ENCODE measurements at regions not wholly inside any gene's neighbourhood (a gene's known extent, or its start where the extent isn't known, plus 50 kb on each side); places are given as distances from the start of the nearest gene placed in this dataset.

DNA sequence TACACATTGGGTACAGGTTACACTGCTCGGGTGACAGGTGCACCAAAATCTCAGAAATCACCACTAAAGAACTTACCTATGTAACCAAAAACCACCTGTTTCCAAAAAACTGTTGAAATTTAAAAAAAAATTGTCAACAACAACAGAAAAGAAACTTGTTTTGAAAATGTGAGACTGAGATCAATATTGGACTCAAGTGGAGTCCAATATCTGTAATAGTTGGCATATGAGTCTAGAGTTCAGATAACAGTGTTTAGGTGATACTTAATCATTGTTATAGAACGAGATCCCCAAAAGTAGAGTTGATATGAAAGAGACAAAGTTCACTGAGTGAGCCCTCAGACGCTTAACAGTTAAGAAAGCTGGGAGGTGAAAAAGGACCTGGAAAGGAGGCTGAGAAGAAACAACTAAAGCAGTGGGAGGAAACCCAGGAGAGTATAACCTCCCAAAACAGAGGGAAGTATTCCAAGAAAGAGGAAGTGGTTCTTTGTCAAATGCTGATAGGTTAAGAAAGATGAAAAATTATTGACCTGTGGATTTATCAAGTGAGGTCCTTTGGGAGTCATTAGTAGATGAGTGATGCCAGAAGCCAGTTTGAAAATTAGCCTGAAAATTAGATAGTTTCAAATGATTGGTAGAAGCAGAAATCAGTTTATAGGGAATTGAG is 388.6 kb upstream of the DPH6 start:
- intact Hi-C loops (cut with micrococcal nuclease), result no loop called here
- Histone ChIP-seq H3K36me3 (ENCODE audit: control insufficient read depth, insufficient read depth, low read length) (no peaks in the 10 kb centered on the region), H3K9me3 (ENCODE audit: control insufficient read depth, insufficient read depth, low read length) (no peaks in the 10 kb centered on the region), H3K4me3 (ENCODE audit: low read length) (no peak overlapping the region), H3K27ac (ENCODE audit: low read length) (no peak overlapping the region), H3K4me1 (ENCODE audit: control insufficient read depth, insufficient read depth, low read length) (no peaks in the 10 kb centered on the region), H3K27me3 (ENCODE audit: control insufficient read depth, insufficient read depth, low read length) (no peaks in the 10 kb centered on the region)
- ATAC-seq (no peak), DNase-seq (no peak)
- Mint-ChIP-seq H3K27me3 (ENCODE audit: low read depth in 2 of 2) (no peaks in the 10 kb centered on the region), H3K36me3 (no peaks in the 10 kb centered on the region), H3K27ac (no peak overlapping the region), H3K4me3 (no peak overlapping the region), H3K9me3 (peaks cover 2 to 5% of the 10 kb centered on the region in 2 donors), H3K4me1 (no peaks in the 10 kb centered on the region)
- WGBS (ENCODE audit: insufficient coverage), result 82% methylated on average over 2 of the region's 3 CpGs
- TF ChIP-seq, protein P1, sequence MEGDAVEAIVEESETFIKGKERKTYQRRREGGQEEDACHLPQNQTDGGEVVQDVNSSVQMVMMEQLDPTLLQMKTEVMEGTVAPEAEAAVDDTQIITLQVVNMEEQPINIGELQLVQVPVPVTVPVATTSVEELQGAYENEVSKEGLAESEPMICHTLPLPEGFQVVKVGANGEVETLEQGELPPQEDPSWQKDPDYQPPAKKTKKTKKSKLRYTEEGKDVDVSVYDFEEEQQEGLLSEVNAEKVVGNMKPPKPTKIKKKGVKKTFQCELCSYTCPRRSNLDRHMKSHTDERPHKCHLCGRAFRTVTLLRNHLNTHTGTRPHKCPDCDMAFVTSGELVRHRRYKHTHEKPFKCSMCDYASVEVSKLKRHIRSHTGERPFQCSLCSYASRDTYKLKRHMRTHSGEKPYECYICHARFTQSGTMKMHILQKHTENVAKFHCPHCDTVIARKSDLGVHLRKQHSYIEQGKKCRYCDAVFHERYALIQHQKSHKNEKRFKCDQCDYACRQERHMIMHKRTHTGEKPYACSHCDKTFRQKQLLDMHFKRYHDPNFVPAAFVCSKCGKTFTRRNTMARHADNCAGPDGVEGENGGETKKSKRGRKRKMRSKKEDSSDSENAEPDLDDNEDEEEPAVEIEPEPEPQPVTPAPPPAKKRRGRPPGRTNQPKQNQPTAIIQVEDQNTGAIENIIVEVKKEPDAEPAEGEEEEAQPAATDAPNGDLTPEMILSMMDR (IDR thresholded peaks at IDR 0.05), result no peak

DNA sequence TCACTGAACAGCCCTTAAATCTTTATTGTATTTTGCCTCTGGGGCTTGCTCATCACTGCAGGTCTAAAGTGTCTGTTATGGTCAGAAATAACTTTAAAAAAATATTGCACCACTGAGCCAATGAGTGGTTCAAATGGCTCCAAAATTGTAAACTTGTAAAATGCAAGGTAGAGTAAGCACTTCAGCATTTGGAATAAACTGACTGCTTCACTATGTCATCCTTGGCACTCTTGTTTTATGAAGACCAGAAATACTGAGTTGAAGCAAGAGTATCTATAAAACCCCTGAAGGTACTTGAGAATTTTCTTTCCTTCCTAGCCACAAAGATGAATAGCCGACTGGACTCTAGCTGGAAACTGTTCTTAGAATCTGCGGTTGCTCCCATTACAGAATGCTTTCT is 390.3 kb upstream of the DPH6 start:
- TF ChIP-seq, protein P1 (IDR thresholded peaks at IDR 0.05), result no peak
- no peaks in the 10 kb centered on the region for H3K4me1 ChIP-seq (ENCODE audit: control insufficient read depth, insufficient read depth, low read length)
- Mint-ChIP-seq H3K4me3 (no peak overlapping the region), H3K9me3 (peaks cover 2 to 9% of the 10 kb centered on the region in 2 donors), H3K36me3 (no peaks in the 10 kb centered on the region), H3K4me1 (no peaks in the 10 kb centered on the region), H3K27me3 (ENCODE audit: low read depth in 2 of 2) (no peaks in the 10 kb centered on the region), H3K27ac (no peak overlapping the region)
- H3K27ac ChIP-seq (ENCODE audit: low read length), result no peak overlapping the region
- ATAC-seq (no peak), DNase-seq (no peak)
- H3K4me3 ChIP-seq (ENCODE audit: low read length), result no peak overlapping the region
- WGBS (ENCODE audit: insufficient coverage), result 96% methylated on average over 2 of the region's 2 CpGs
- H3K36me3 ChIP-seq (ENCODE audit: control insufficient read depth, insufficient read depth, low read length), result no peaks in the 10 kb centered on the region
- H3K9me3 ChIP-seq (ENCODE audit: control insufficient read depth, insufficient read depth, low read length), result no peaks in the 10 kb centered on the region
- intact Hi-C loops (cut with micrococcal nuclease), result no loop called here
- H3K27me3 ChIP-seq (ENCODE audit: control insufficient read depth, insufficient read depth, low read length), result no peaks in the 10 kb centered on the region

DNA sequence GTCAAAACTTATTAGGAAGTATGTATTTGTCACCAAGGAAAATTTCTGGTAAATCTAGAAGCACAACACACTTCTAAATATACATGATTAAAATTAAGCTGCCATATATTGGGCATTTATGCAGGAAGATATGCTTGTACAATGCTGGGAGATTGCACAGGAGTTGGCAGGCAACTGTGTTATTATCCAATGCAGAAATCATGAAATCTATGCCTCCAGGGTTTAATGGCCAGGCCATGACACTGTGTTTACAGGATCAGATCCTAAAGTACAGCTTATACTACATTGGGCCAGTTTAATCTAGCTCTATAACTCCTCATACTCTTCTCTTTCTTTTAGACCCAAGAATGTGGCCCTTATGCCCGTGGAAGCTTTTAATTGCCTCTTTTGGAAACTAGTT is 391.4 kb upstream of the DPH6 start:
- H3K4me3 ChIP-seq (ENCODE audit: low read length), result no peak overlapping the region
- no peaks in the 10 kb centered on the region for H3K4me1 ChIP-seq (ENCODE audit: control insufficient read depth, insufficient read depth, low read length)
- H3K27ac Mint-ChIP-seq, result no peak overlapping the region
- no peak overlapping the region for H3K4me3 Mint-ChIP-seq
- no peaks in the 10 kb centered on the region for H3K36me3 ChIP-seq (ENCODE audit: control insufficient read depth, insufficient read depth, low read length)
- no peak for ATAC-seq
- no peaks in the 10 kb centered on the region for H3K9me3 ChIP-seq (ENCODE audit: control insufficient read depth, insufficient read depth, low read length)
- TF ChIP-seq, protein P1 (IDR thresholded peaks at IDR 0.05), result no peak
- no peaks in the 10 kb centered on the region for H3K36me3 Mint-ChIP-seq
- no peak overlapping the region for H3K27ac ChIP-seq (ENCODE audit: low read length)
- WGBS (ENCODE audit: insufficient coverage), result 69% methylated on average over 1 of the region's 1 CpG
- DNase-seq, result no peak
- no peaks in the 10 kb centered on the region for H3K27me3 Mint-ChIP-seq (ENCODE audit: low read depth in 2 of 2)
- no peaks in the 10 kb centered on the region for H3K4me1 Mint-ChIP-seq
- no peaks in the 10 kb centered on the region for H3K27me3 ChIP-seq (ENCODE audit: control insufficient read depth, insufficient read depth, low read length)
- H3K9me3 Mint-ChIP-seq, result peaks cover 2 to 9% of the 10 kb centered on the region in 2 donors
- intact Hi-C loops (cut with micrococcal nuclease), result no loop called here

Measured in natural killer cell (primary cell).